NT2/D1 (cell line): ENCODE measurements at regions not wholly inside any gene's neighbourhood (a gene's known extent, or its start where the extent isn't known, plus 50 kb on each side); places are given as distances from the start of the nearest gene placed in this dataset.

Source experiments
- SUZ12 ChIP-seq: IDR thresholded peaks from 2 replicates; pipeline ENCODE4 v1.6.1; 2011; ENCODE audit not compliant: insufficient read length, insufficient read depth; ENCODE audit errors: extremely low read depth
- YY1 ChIP-seq: IDR thresholded peaks from 2 replicates; pipeline ENCODE4 v1.6.1; 2011; ENCODE audit not compliant: insufficient read length, insufficient read depth
- ZNF274 ChIP-seq: IDR thresholded peaks from 2 replicates; pipeline ENCODE4 v1.6.1; 2011; ENCODE audit warnings: mild to moderate bottlenecking, low read depth, low read length

DNA sequence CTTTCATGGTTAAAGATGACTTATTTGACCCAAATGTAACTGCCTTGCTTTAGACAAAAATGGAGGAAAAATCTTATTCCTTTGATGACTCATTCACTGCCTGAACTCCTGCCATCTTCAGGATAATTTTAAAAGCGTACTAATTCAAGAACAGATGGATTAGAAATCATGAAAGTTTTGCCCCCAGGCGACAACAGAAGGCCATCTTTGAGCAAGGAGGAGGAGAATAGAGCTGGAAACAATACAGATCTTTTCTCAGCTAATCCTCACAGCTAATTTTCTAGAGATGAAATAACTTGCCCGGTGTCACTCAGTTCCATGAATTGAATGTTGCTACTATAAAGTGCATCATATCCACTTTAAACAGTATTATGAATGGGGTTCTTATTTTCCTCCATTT lies 324.7 kb upstream of the RARB start:
- TF ChIP-seq YY1 (no peak), ZNF274 (no peak), SUZ12 (no peak)
